Neural cell (in vitro differentiated cells): ENCODE measurements at regions not wholly inside any gene's neighbourhood (a gene's known extent, or its start where the extent isn't known, plus 50 kb on each side); places are given as distances from the start of the nearest gene placed in this dataset.

Source experiments
- H2AFZ ChIP-seq: fragments of 200-600, 300-800 bp; sonication (generic), shearing (Covaris generic); 2 replicates; pipeline ENCODE4 v1.6.0; 2014; ENCODE audit warnings: low read depth, mild to moderate bottlenecking, antibody characterized with exemption, low read length, moderate library complexity
- H3F3A ChIP-seq: fragments of 200-600 bp; shearing (Covaris generic); 2 replicates; pipeline ENCODE4 v1.6.1; 2016; ENCODE audit warnings: mild to moderate bottlenecking, moderate library complexity, mixed read lengths, antibody characterized with exemption, low read length; ENCODE audit not compliant: insufficient read depth, poor library complexity, severe bottlenecking
- H3K27ac ChIP-seq: fragments of 200-600, 300-800 bp; sonication (generic), shearing (Covaris generic); 2 replicates; pipeline ENCODE4 v1.5.1; 2014; ENCODE audit warnings: mild to moderate bottlenecking, low read length, moderate library complexity
- H3K27me3 ChIP-seq: fragments of 300-800, 200-600 bp; sonication (generic), shearing (Covaris generic); 2 replicates; pipeline ENCODE4 v1.6.0; 2014; ENCODE audit warnings: mild to moderate bottlenecking, low read depth, low read length, moderate library complexity; ENCODE audit not compliant: insufficient read depth
- H3K36me3 ChIP-seq: fragments of 300-800, 200-600 bp; sonication (generic), shearing (Covaris generic); 2 replicates; pipeline ENCODE4 v1.5.1; 2014; ENCODE audit warnings: mild to moderate bottlenecking, antibody characterized with exemption, low read length, moderate library complexity; ENCODE audit not compliant: insufficient read depth
- H3K4me2 ChIP-seq: fragments of 300-800, 200-600 bp; sonication (generic), shearing (Covaris generic); 2 replicates; pipeline ENCODE4 v1.6.0; 2014; ENCODE audit warnings: mild to moderate bottlenecking, low read length
- H3K4me3 ChIP-seq: fragments of 300-800, 200-600 bp; sonication (generic), shearing (Covaris generic); 2 replicates; pipeline ENCODE4 v1.5.1; 2014; ENCODE audit warnings: mild to moderate bottlenecking, low read length, moderate library complexity
- H3K79me2 ChIP-seq: fragments of 200-600 bp; shearing (Covaris generic); replicated peaks from 2 replicates; pipeline ENCODE4 v1.6.0; 2014; ENCODE audit warnings: mild to moderate bottlenecking, low read length, moderate library complexity; ENCODE audit not compliant: insufficient read depth
- H3K9ac ChIP-seq: fragments of 300-800, 200-600 bp; sonication (generic), shearing (Covaris generic); 2 replicates; pipeline ENCODE4 v1.6.1; 2016; ENCODE audit warnings: mild to moderate bottlenecking, low read length, mixed read lengths
- H3K9me2 ChIP-seq: fragments of 200-600 bp; shearing (Covaris generic); 2 replicates; pipeline ENCODE4 v1.6.1; 2016; ENCODE audit warnings: mild to moderate bottlenecking, low read length, mixed read lengths; ENCODE audit not compliant: insufficient read depth
- H3K9me3 ChIP-seq: fragments of 200-600, 300-800 bp; sonication (generic), shearing (Covaris generic); 2 replicates; pipeline ENCODE4 v1.6.1; 2016; ENCODE audit warnings: mild to moderate bottlenecking, mixed run types, low read length, moderate library complexity, mixed read lengths
- H4K20me1 ChIP-seq: fragments of 200-600 bp; shearing (Covaris generic); 2 replicates; pipeline ENCODE4 v1.6.1; 2016; ENCODE audit warnings: mild to moderate bottlenecking, mixed run types; ENCODE audit not compliant: insufficient read depth
- EP300 ChIP-seq: fragments of 450-650 bp; conservative IDR thresholded peaks from 2 replicates; pipeline ENCODE4 v1.6.1; 2014; ENCODE audit warnings: antibody characterized with exemption, mild to moderate bottlenecking, moderate library complexity; ENCODE audit not compliant: poor library complexity, severe bottlenecking
- EZH2 ChIP-seq: fragments of 200-600, 300-800 bp; shearing (Covaris generic), sonication (generic); IDR thresholded peaks from 2 replicates; pipeline ENCODE4 v1.6.1; 2014; ENCODE audit warnings: antibody characterized with exemption, low read length, borderline replicate concordance, mild to moderate bottlenecking; ENCODE audit not compliant: insufficient read depth, poor library complexity, severe bottlenecking
- MXI1 ChIP-seq: fragments of 450-650 bp; conservative IDR thresholded peaks from 2 replicates; pipeline ENCODE4 v1.6.1; 2014; ENCODE audit warnings: antibody characterized with exemption, mild to moderate bottlenecking; ENCODE audit not compliant: poor library complexity, severe bottlenecking
- POLR2AphosphoS5 ChIP-seq: IDR thresholded peaks from 2 replicates; pipeline ENCODE4 v1.6.1; 2012
- RAD21 ChIP-seq: fragments of 450-650 bp; conservative IDR thresholded peaks from 2 replicates; pipeline ENCODE4 v1.6.1; 2014; ENCODE audit warnings: antibody characterized with exemption, mild to moderate bottlenecking, moderate library complexity
- SMC3 ChIP-seq: fragments of 450-650 bp; conservative IDR thresholded peaks from 2 replicates; pipeline ENCODE4 v1.6.1; 2014; ENCODE audit warnings: antibody characterized with exemption, mild to moderate bottlenecking, moderate library complexity; ENCODE audit not compliant: poor library complexity
- TAF1 ChIP-seq: IDR thresholded peaks from 2 replicates; pipeline ENCODE4 v1.6.1; 2012; ENCODE audit warnings: low read depth
- TF ChIP-seq, protein P1 (sequence below): IDR thresholded peaks from 2 replicates; pipeline ENCODE4 v1.6.1; 2012; ENCODE audit warnings: borderline replicate concordance
- TF ChIP-seq, protein P2 (sequence below): fragments of 450-650 bp; IDR thresholded peaks from 2 replicates; pipeline ENCODE4 v1.5.1; 2014; ENCODE audit warnings: antibody characterized with exemption, mild to moderate bottlenecking, moderate library complexity; ENCODE audit not compliant: poor library complexity, severe bottlenecking

DNA sequence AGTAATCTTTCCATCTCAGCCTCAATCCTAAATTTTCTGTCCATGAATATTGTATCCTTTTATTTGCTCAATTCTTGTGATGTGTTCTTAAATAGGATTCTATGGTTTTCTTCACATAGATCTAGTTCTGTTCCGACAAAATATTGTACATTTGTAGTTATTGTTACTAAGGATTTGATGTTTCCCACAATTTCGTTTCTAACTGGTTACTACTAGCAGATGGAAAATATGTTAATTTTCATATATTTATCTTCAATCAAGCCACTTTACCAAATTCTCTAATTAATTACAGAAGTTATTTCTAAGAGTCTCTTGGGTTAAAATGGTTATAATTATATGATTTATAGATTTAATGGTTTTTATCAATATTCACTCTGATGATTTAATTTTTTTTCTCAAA is 60.3 kb downstream of the SEC61B start:
- TF ChIP-seq, protein P1, sequence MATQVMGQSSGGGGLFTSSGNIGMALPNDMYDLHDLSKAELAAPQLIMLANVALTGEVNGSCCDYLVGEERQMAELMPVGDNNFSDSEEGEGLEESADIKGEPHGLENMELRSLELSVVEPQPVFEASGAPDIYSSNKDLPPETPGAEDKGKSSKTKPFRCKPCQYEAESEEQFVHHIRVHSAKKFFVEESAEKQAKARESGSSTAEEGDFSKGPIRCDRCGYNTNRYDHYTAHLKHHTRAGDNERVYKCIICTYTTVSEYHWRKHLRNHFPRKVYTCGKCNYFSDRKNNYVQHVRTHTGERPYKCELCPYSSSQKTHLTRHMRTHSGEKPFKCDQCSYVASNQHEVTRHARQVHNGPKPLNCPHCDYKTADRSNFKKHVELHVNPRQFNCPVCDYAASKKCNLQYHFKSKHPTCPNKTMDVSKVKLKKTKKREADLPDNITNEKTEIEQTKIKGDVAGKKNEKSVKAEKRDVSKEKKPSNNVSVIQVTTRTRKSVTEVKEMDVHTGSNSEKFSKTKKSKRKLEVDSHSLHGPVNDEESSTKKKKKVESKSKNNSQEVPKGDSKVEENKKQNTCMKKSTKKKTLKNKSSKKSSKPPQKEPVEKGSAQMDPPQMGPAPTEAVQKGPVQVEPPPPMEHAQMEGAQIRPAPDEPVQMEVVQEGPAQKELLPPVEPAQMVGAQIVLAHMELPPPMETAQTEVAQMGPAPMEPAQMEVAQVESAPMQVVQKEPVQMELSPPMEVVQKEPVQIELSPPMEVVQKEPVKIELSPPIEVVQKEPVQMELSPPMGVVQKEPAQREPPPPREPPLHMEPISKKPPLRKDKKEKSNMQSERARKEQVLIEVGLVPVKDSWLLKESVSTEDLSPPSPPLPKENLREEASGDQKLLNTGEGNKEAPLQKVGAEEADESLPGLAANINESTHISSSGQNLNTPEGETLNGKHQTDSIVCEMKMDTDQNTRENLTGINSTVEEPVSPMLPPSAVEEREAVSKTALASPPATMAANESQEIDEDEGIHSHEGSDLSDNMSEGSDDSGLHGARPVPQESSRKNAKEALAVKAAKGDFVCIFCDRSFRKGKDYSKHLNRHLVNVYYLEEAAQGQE = no peak
- TF ChIP-seq TAF1 (no peak), SMC3 (no peak), RAD21 (no peak), EZH2 (no peak), MXI1 (no peak), EP300 (no peak), POLR2AphosphoS5 (no peak)
- TF ChIP-seq, protein P2, sequence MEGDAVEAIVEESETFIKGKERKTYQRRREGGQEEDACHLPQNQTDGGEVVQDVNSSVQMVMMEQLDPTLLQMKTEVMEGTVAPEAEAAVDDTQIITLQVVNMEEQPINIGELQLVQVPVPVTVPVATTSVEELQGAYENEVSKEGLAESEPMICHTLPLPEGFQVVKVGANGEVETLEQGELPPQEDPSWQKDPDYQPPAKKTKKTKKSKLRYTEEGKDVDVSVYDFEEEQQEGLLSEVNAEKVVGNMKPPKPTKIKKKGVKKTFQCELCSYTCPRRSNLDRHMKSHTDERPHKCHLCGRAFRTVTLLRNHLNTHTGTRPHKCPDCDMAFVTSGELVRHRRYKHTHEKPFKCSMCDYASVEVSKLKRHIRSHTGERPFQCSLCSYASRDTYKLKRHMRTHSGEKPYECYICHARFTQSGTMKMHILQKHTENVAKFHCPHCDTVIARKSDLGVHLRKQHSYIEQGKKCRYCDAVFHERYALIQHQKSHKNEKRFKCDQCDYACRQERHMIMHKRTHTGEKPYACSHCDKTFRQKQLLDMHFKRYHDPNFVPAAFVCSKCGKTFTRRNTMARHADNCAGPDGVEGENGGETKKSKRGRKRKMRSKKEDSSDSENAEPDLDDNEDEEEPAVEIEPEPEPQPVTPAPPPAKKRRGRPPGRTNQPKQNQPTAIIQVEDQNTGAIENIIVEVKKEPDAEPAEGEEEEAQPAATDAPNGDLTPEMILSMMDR = no peak
- no peaks in the 10 kb centered on the region for H3K79me2 ChIP-seq
- no peaks in the 10 kb centered on the region for H3K9me3 ChIP-seq
- H3K27me3 ChIP-seq = no peaks in the 10 kb centered on the region
- H3F3A ChIP-seq = no peaks in the 10 kb centered on the region
- no peaks in the 10 kb centered on the region for H3K9me2 ChIP-seq
- H3K4me2 ChIP-seq = no peak overlapping the region
- H4K20me1 ChIP-seq = no peaks in the 10 kb centered on the region
- H3K27ac ChIP-seq = no peak overlapping the region
- no peak overlapping the region for H3K9ac ChIP-seq
- no peak overlapping the region for H2AFZ ChIP-seq
- no peaks in the 10 kb centered on the region for H3K36me3 ChIP-seq
- no peak overlapping the region for H3K4me3 ChIP-seq

DNA sequence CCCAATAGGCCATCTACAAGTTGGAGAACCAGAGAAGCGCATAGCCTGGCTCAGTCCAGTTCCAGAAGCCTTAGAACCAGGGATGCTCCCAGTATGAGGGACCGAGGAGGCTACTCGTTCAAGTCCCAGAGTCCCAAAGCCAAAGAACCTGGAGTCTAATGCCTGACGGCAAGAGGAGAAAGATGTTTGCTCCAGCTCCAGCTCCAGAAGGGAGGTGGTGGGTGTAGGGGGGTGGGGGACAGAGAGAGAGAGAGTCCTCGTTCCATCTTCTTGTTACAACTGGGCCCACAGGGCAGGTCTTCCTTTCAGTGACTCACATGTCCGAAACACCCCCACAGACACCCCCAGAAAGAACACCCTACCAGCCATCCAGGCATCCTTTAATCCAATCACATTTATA is 63.9 kb downstream of the SEC61B start:
- H3K9me2 ChIP-seq = no peaks in the 10 kb centered on the region
- H3K27ac ChIP-seq = no peak overlapping the region
- no peaks in the 10 kb centered on the region for H3K27me3 ChIP-seq
- H3K4me3 ChIP-seq = no peak overlapping the region
- no peaks in the 10 kb centered on the region for H3K79me2 ChIP-seq
- no peak overlapping the region for H3K9ac ChIP-seq
- H3K4me2 ChIP-seq = no peak overlapping the region
- H3K36me3 ChIP-seq = no peaks in the 10 kb centered on the region
- H3K9me3 ChIP-seq = no peaks in the 10 kb centered on the region
- TF ChIP-seq EP300 = no peak
- no peak for TF ChIP-seq RAD21
- TF ChIP-seq MXI1 = no peak
- no peak for TF ChIP-seq SMC3
- no peak for TF ChIP-seq POLR2AphosphoS5
- TF ChIP-seq, protein P1 = no peak
- TF ChIP-seq EZH2 = no peak
- no peak for TF ChIP-seq TAF1
- TF ChIP-seq, protein P2 = no peak
- no peaks in the 10 kb centered on the region for H3F3A ChIP-seq
- H2AFZ ChIP-seq = no peak overlapping the region
- H4K20me1 ChIP-seq = no peaks in the 10 kb centered on the region
